Endothelial cell of umbilical vein (primary cell): ENCODE measurements at regions not wholly inside any gene's neighbourhood (a gene's known extent, or its start where the extent isn't known, plus 50 kb on each side); places are given as distances from the start of the nearest gene placed in this dataset.

Experiments used
- BruUV-seq: library from RNA; stranded (reverse); fragments of 400-500 nt; replicated peaks from 2 replicates; lab custom pipeline; 2021; lab: Mats Ljungman, UMichigan
- CTCF ChIA-PET: fragments of 300-600, 350-600 bp; sonication (Branson Sonifier 250); formaldehyde crosslinking; loops from one replicate; lab custom pipeline; 2021; ENCODE audit warnings: antibody characterized with exemption, inconsistent platforms; lab: Charles Lee
- POLR2A ChIA-PET: fragments of 300-600, 350-600 bp; sonication (Branson Sonifier 250); formaldehyde crosslinking; loops from one replicate; lab custom pipeline; 2021; ENCODE audit warnings: antibody characterized with exemption, inconsistent platforms; lab: Charles Lee
- DNase-seq: peaks from one replicate; pipeline ENCODE4 v3.0.0-alpha.2; 2011; ENCODE audit warnings: low read depth, low spot score
- FAIRE-seq: peaks from 2 replicates; lab custom pipeline; 2011; peaks lifted over from hg19 to GRCh38; lab: Jason Lieb, UNC
- H2AFZ ChIP-seq: 2 replicates; pipeline ENCODE4 v1.6.0; 2012; ENCODE audit warnings: low read depth, low read length, control low read depth, inconsistent platforms
- H3K27ac ChIP-seq: 2 replicates; pipeline ENCODE4 v1.5.1; 2011; ENCODE audit warnings: low read depth, mild to moderate bottlenecking, control low read depth, low read length, moderate library complexity; ENCODE audit not compliant: insufficient read depth
- H3K27me3 ChIP-seq, 2 experiments: 2 replicates each; pipeline versions ENCODE4 v1.6.0 to v1.6.1; 2011; ENCODE audit warnings: low read length in 2 of 2, mixed read lengths in 1 of 2; ENCODE audit not compliant: control insufficient read depth in 2 of 2, insufficient read depth in 2 of 2
- H3K36me3 ChIP-seq, 2 experiments: 2 replicates in 1 of 2; 3 replicates in 1 of 2; pipeline ENCODE4 v1.5.1; 2011; ENCODE audit warnings: low read length in 2 of 2, mild to moderate bottlenecking in 1 of 2, moderate library complexity in 1 of 2; ENCODE audit not compliant: control insufficient read depth in 2 of 2, insufficient read depth in 2 of 2; ENCODE audit errors: extremely low read depth in 1 of 2
- H3K4me1 ChIP-seq: 3 replicates; pipeline ENCODE4 v1.5.1; 2011; ENCODE audit warnings: mild to moderate bottlenecking, low read length; ENCODE audit not compliant: control insufficient read depth, insufficient read depth; ENCODE audit errors: extremely low read depth
- H3K4me2 ChIP-seq: 2 replicates; pipeline ENCODE4 v1.6.1; 2011; ENCODE audit warnings: low read length, control low read depth, mixed read lengths; ENCODE audit not compliant: insufficient read depth
- H3K4me3 ChIP-seq, 3 experiments: fragments of 200-600 bp in 1 of 3; sonication (generic), shearing (Covaris generic) in 1 of 3; replicated peaks in 1 of 3; 2 replicates each; pipeline ENCODE4 v1.5.1; 2011 to 2016; ENCODE audit warnings: control low read depth in 3 of 3, low read length in 3 of 3, mild to moderate bottlenecking in 2 of 3, inconsistent platforms in 1 of 3, low read depth in 1 of 3, moderate library complexity in 1 of 3; ENCODE audit not compliant: insufficient read depth in 1 of 3
- H3K79me2 ChIP-seq: 2 replicates; pipeline ENCODE4 v1.6.0; 2012; ENCODE audit warnings: low read length, inconsistent platforms; ENCODE audit not compliant: control insufficient read depth, insufficient read depth
- H3K9ac ChIP-seq: replicated peaks from 2 replicates; pipeline ENCODE3; 2011; ENCODE audit warnings: low read length, control low read depth; ENCODE audit not compliant: insufficient read depth; ENCODE audit errors: extremely low read depth
- H3K9me1 ChIP-seq: replicated peaks from 3 replicates; pipeline ENCODE4 v1.6.0; 2011; ENCODE audit warnings: mild to moderate bottlenecking, low read length; ENCODE audit not compliant: control insufficient read depth, insufficient read depth; ENCODE audit errors: extremely low read depth
- H3K9me3 ChIP-seq: replicated peaks from 2 replicates; pipeline ENCODE4 v1.5.1; 2012; ENCODE audit warnings: low read length, inconsistent platforms; ENCODE audit not compliant: control insufficient read depth, insufficient read depth
- H4K20me1 ChIP-seq: replicated peaks from 2 replicates; pipeline ENCODE3; 2011; ENCODE audit warnings: mild to moderate bottlenecking, low read length; ENCODE audit not compliant: control insufficient read depth, insufficient read depth; ENCODE audit errors: extremely low read depth
- CTCF ChIP-seq, 2 donors: IDR thresholded peaks; 1 replicate in 1 of 2; 2 replicates in 1 of 2; pipeline ENCODE4 v1.5.1; 2011; ENCODE audit warnings: low read length in 2 of 2, mild to moderate bottlenecking in 2 of 2, moderate library complexity in 2 of 2, control low read depth in 1 of 2, inconsistent platforms in 1 of 2, low read depth in 1 of 2; ENCODE audit not compliant: insufficient read depth in 1 of 2; ENCODE audit errors: extremely low read depth in 1 of 2
- EZH2 ChIP-seq: IDR thresholded peaks from 2 replicates; pipeline ENCODE4 v1.6.1; 2012; ENCODE audit warnings: borderline replicate concordance, low read depth, mild to moderate bottlenecking, moderate library complexity, low read length, inconsistent platforms; ENCODE audit not compliant: severe bottlenecking
- FOS ChIP-seq: IDR thresholded peaks from 2 replicates; pipeline ENCODE4 v1.6.1; 2011; ENCODE audit warnings: mild to moderate bottlenecking, low read length, moderate library complexity, borderline replicate concordance; ENCODE audit not compliant: insufficient read depth
- JUN ChIP-seq: IDR thresholded peaks from 2 replicates; pipeline ENCODE4 v1.6.1; 2011; ENCODE audit warnings: borderline replicate concordance, low read depth; ENCODE audit not compliant: insufficient read length, insufficient read depth
- MAX ChIP-seq: IDR thresholded peaks from 2 replicates; pipeline ENCODE4 v1.6.1; 2011; ENCODE audit not compliant: insufficient read depth, insufficient read length
- MYC ChIP-seq: IDR thresholded peaks from one replicate; pipeline ENCODE4 v1.6.1; 2011; ENCODE audit warnings: mild to moderate bottlenecking, low read depth, low read length
- POLR2A ChIP-seq: IDR thresholded peaks from 2 replicates; pipeline ENCODE4 v1.6.1; 2012; ENCODE audit warnings: low read depth, mild to moderate bottlenecking, control low read depth, low read length
- POLR2AphosphoS5 ChIP-seq: IDR thresholded peaks from 2 replicates; pipeline ENCODE4 v1.6.1; 2012; ENCODE audit warnings: low read depth, mild to moderate bottlenecking, control low read depth, low read length, moderate library complexity; ENCODE audit not compliant: insufficient read depth
- dilution Hi-C: fragments of 300-500 bp; cut with MboI; formaldehyde crosslinking; loops from one replicate; pipeline ENCODE4 v1.15.0; 2019; ENCODE audit warnings: low sequenced_read_pairs; ENCODE audit not compliant: extremely low pct_ligation_motif_present
- intact Hi-C: fragments of 100-400 bp; cut with micrococcal nuclease; formaldehyde crosslinking; loops from one replicate; pipeline ENCODE4 v1.10.0; 2022

GRCh38 chr4:180619440-180619839 is 1623.8 kb upstream of the TENM3 start:
- Histone ChIP-seq H3K27me3 (no peaks in the 10 kb centered on the region), H3K9me1 (no peaks in the 10 kb centered on the region), H4K20me1 (no peaks in the 10 kb centered on the region), H3K36me3 (no peaks in the 10 kb centered on the region), H3K79me2 (no peaks in the 10 kb centered on the region), H3K9me3 (peaks cover 5% of the 10 kb centered on the region), H3K4me1 (no peaks in the 10 kb centered on the region), H3K9ac (no peak overlapping the region), H3K4me3 (no peak overlapping the region), H3K27ac (no peak overlapping the region), H3K4me2 (no peak overlapping the region), H2AFZ (no peak overlapping the region)
- ChIA-PET POLR2A (no interaction called here), CTCF (no interaction called here)
- DNase-seq (no peak), FAIRE-seq (no peak)
- dilution Hi-C loops = no loop called here
- TF ChIP-seq MYC (no peak), POLR2AphosphoS5 (no peak), JUN (no peak)
- intact Hi-C loops = no loop called here
- BruUV-seq = no TSS peak

- Histone ChIP-seq H3K36me3 (no peaks in the 10 kb centered on the region), H3K79me2 (no peaks in the 10 kb centered on the region), H2AFZ (no peak overlapping the region), H3K4me1 (no peaks in the 10 kb centered on the region), H3K27ac (no peak overlapping the region), H3K27me3 (no peaks in the 10 kb centered on the region), H3K9ac (no peak overlapping the region), H3K4me3 (no peak overlapping the region), H3K9me1 (no peaks in the 10 kb centered on the region), H3K9me3 (peaks cover 3% of the 10 kb centered on the region), H4K20me1 (no peaks in the 10 kb centered on the region), H3K4me2 (no peak overlapping the region)
- FAIRE-seq (no peak), DNase-seq (no peak)
- POLR2A ChIA-PET = no interaction called here
- dilution Hi-C loops = no loop called here
- CTCF ChIA-PET = no interaction called here
- no TSS peak for BruUV-seq
- intact Hi-C loops = no loop called here
- no peak for TF ChIP-seq CTCF (IDR thresholded peaks at IDR 0.05; ENCODE audit: extremely low read depth in 1 of 2, insufficient read depth in 1 of 2, low read depth in 1 of 2, low read length in 2 of 2)
- TF ChIP-seq MAX = no peak
- TF ChIP-seq POLR2AphosphoS5 = no peak
- TF ChIP-seq POLR2A = no peak
- TF ChIP-seq FOS = no peak
- TF ChIP-seq MYC = no peak
- TF ChIP-seq JUN = no peak
- TF ChIP-seq EZH2 = no peak
These were observed 1620.9 kb upstream of the TENM3 start for GRCh38 chr4:180622254-180622653.
